H1 (cell line): ENCODE measurements at regions not wholly inside any gene's neighbourhood (a gene's known extent, or its start where the extent isn't known, plus 50 kb on each side); places are given as distances from the start of the nearest gene placed in this dataset.

Source experiments
- CHD1 ChIP-seq: IDR thresholded peaks from 2 replicates; pipeline ENCODE4 v1.6.1; 2012; ENCODE audit warnings: low read depth, low read length, improper control_type of control experiment
- CTCF ChIP-seq, 3 experiments: IDR thresholded peaks; 1 replicate in 2 of 3; 2 replicates in 1 of 3; pipeline versions ENCODE4 v1.5.1 to v1.6.1; 2011; ENCODE audit warnings: low read length in 3 of 3, mild to moderate bottlenecking in 3 of 3, inconsistent platforms in 2 of 3, low read depth in 1 of 3, moderate library complexity in 1 of 3; ENCODE audit not compliant: insufficient read depth in 1 of 3; ENCODE audit errors: control extremely low read depth in 1 of 3
- RXRA ChIP-seq: IDR thresholded peaks from 2 replicates; pipeline ENCODE4 v1.6.1; 2011; ENCODE audit warnings: low read depth, mild to moderate bottlenecking, low read length, moderate library complexity; ENCODE audit not compliant: insufficient read depth
- SIN3A ChIP-seq, 2 experiments: IDR thresholded peaks in 1 of 2; conservative IDR thresholded peaks in 1 of 2; 2 replicates each; pipeline ENCODE4 v1.6.1; 2011 to 2012; ENCODE audit warnings: low read length in 2 of 2, improper control_type of control experiment in 1 of 2, low read depth in 1 of 2, mild to moderate bottlenecking in 1 of 2
- SRF ChIP-seq: IDR thresholded peaks from 2 replicates; pipeline ENCODE4 v1.6.1; 2011; ENCODE audit warnings: mild to moderate bottlenecking, low read depth, low read length, moderate library complexity
- TF ChIP-seq, protein P1 (sequence below): fragments of 300-600 bp; sonication (generic); IDR thresholded peaks from 2 replicates; pipeline ENCODE4 v1.7.1; 2012; ENCODE audit warnings: low read length, moderate library complexity, mild to moderate bottlenecking, inconsistent platforms; ENCODE audit not compliant: insufficient replicate concordance

DNA sequence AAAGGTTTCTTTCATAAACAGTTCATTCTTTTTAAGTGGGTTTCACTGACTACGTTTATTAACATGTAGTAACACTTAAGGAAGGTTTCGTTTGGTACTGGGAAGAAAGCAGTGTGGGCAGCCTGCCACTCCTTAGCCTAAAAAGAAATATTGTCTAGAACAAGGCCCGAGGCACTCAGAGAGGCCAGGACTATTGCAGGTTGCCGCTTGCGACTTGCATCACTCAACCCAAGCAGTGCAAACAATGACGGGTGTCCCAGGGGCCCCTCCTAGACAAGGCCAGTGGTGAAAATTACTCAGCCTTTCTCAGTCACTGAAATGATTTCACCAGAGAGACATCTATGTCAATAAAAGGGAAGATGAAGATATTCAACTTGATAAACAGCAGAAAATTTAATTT is 243.9 kb downstream of the SNX13 start:
- no peak for TF ChIP-seq SIN3A (conservative IDR thresholded peaks at IDR 0.05 in 1 of 2, IDR thresholded peaks at IDR 0.05 in 1 of 2; ENCODE audit: low read depth in 1 of 2, low read length in 2 of 2)
- TF ChIP-seq SRF, result no peak
- no peak for TF ChIP-seq RXRA
- TF ChIP-seq, protein P1, sequence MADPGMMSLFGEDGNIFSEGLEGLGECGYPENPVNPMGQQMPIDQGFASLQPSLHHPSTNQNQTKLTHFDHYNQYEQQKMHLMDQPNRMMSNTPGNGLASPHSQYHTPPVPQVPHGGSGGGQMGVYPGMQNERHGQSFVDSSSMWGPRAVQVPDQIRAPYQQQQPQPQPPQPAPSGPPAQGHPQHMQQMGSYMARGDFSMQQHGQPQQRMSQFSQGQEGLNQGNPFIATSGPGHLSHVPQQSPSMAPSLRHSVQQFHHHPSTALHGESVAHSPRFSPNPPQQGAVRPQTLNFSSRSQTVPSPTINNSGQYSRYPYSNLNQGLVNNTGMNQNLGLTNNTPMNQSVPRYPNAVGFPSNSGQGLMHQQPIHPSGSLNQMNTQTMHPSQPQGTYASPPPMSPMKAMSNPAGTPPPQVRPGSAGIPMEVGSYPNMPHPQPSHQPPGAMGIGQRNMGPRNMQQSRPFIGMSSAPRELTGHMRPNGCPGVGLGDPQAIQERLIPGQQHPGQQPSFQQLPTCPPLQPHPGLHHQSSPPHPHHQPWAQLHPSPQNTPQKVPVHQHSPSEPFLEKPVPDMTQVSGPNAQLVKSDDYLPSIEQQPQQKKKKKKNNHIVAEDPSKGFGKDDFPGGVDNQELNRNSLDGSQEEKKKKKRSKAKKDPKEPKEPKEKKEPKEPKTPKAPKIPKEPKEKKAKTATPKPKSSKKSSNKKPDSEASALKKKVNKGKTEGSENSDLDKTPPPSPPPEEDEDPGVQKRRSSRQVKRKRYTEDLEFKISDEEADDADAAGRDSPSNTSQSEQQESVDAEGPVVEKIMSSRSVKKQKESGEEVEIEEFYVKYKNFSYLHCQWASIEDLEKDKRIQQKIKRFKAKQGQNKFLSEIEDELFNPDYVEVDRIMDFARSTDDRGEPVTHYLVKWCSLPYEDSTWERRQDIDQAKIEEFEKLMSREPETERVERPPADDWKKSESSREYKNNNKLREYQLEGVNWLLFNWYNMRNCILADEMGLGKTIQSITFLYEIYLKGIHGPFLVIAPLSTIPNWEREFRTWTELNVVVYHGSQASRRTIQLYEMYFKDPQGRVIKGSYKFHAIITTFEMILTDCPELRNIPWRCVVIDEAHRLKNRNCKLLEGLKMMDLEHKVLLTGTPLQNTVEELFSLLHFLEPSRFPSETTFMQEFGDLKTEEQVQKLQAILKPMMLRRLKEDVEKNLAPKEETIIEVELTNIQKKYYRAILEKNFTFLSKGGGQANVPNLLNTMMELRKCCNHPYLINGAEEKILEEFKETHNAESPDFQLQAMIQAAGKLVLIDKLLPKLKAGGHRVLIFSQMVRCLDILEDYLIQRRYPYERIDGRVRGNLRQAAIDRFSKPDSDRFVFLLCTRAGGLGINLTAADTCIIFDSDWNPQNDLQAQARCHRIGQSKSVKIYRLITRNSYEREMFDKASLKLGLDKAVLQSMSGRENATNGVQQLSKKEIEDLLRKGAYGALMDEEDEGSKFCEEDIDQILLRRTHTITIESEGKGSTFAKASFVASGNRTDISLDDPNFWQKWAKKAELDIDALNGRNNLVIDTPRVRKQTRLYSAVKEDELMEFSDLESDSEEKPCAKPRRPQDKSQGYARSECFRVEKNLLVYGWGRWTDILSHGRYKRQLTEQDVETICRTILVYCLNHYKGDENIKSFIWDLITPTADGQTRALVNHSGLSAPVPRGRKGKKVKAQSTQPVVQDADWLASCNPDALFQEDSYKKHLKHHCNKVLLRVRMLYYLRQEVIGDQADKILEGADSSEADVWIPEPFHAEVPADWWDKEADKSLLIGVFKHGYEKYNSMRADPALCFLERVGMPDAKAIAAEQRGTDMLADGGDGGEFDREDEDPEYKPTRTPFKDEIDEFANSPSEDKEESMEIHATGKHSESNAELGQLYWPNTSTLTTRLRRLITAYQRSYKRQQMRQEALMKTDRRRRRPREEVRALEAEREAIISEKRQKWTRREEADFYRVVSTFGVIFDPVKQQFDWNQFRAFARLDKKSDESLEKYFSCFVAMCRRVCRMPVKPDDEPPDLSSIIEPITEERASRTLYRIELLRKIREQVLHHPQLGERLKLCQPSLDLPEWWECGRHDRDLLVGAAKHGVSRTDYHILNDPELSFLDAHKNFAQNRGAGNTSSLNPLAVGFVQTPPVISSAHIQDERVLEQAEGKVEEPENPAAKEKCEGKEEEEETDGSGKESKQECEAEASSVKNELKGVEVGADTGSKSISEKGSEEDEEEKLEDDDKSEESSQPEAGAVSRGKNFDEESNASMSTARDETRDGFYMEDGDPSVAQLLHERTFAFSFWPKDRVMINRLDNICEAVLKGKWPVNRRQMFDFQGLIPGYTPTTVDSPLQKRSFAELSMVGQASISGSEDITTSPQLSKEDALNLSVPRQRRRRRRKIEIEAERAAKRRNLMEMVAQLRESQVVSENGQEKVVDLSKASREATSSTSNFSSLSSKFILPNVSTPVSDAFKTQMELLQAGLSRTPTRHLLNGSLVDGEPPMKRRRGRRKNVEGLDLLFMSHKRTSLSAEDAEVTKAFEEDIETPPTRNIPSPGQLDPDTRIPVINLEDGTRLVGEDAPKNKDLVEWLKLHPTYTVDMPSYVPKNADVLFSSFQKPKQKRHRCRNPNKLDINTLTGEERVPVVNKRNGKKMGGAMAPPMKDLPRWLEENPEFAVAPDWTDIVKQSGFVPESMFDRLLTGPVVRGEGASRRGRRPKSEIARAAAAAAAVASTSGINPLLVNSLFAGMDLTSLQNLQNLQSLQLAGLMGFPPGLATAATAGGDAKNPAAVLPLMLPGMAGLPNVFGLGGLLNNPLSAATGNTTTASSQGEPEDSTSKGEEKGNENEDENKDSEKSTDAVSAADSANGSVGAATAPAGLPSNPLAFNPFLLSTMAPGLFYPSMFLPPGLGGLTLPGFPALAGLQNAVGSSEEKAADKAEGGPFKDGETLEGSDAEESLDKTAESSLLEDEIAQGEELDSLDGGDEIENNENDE, result no peak
- no peak for TF ChIP-seq CTCF (IDR thresholded peaks at IDR 0.05; ENCODE audit: control extremely low read depth in 1 of 3, insufficient read depth in 1 of 3, low read depth in 1 of 3, low read length in 3 of 3)
- no peak for TF ChIP-seq CHD1
